B cell (primary cell): ENCODE measurements at regions not wholly inside any gene's neighbourhood (a gene's known extent, or its start where the extent isn't known, plus 50 kb on each side); places are given as distances from the start of the nearest gene placed in this dataset.

ENCODE experiments used
- CTCF ChIP-seq: fragments of 200-600 bp; IDR thresholded peaks from one replicate; pipeline ENCODE4 v1.8.0; 2022; ENCODE audit warnings: antibody characterized with exemption, mild to moderate bottlenecking
- EZH2 ChIP-seq: IDR thresholded peaks from 2 replicates; pipeline ENCODE4 v1.6.1; 2012; ENCODE audit warnings: borderline replicate concordance, low read depth, mild to moderate bottlenecking, moderate library complexity, low read length; ENCODE audit not compliant: insufficient read depth, poor library complexity, severe bottlenecking

GRCh38 chr21:18524097-18524880 lies 120.7 kb upstream of the TMPRSS15 start:
- TF ChIP-seq EZH2, result no peak
- TF ChIP-seq CTCF, result no peak
